Neural cell (in vitro differentiated cells): ENCODE measurements at regions not wholly inside any gene's neighbourhood (a gene's known extent, or its start where the extent isn't known, plus 50 kb on each side); places are given as distances from the start of the nearest gene placed in this dataset.

Source experiments
- CTCF ChIP-seq: fragments of 450-650 bp; IDR thresholded peaks from 2 replicates; pipeline ENCODE4 v1.5.1; 2014; ENCODE audit warnings: antibody characterized with exemption, mild to moderate bottlenecking, moderate library complexity; ENCODE audit not compliant: poor library complexity, severe bottlenecking
- POLR2AphosphoS5 ChIP-seq: IDR thresholded peaks from 2 replicates; pipeline ENCODE4 v1.6.1; 2012

- no peak for TF ChIP-seq CTCF
- no peak for TF ChIP-seq POLR2AphosphoS5
These were observed 422.5 kb downstream of the METTL4 start for GRCh38 chr18:2148823-2149222.
